ENCODE measurements at regions not wholly inside any gene's neighbourhood (a gene's known extent, or its start where the extent isn't known, plus 50 kb on each side); places are given as distances from the start of the nearest gene placed in this dataset.

DNA sequence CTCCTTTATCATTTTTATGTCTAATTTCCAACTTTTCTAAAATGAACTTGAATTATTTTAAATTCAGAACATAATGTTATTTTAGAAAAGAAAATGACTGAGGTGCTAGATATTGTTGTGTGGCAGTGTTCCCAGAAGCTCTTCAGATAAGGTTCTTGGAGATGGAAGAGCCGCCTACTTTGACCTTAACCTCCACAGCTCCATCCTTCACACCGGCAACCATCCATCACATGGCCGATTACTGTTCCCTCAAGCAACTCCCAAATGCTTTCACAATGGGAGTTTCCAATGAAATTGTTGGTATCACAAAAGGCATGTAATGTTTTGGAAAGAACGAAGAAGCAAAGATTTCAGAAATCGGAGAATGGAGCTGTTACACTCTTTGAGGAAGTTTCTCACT, 193.9 kb upstream of the SALL3 start:
- TF ChIP-seq RARB (CRISPR knock-in tag; IDR thresholded peaks at IDR 0.05): no peak
- TF ChIP-seq, protein P1, sequence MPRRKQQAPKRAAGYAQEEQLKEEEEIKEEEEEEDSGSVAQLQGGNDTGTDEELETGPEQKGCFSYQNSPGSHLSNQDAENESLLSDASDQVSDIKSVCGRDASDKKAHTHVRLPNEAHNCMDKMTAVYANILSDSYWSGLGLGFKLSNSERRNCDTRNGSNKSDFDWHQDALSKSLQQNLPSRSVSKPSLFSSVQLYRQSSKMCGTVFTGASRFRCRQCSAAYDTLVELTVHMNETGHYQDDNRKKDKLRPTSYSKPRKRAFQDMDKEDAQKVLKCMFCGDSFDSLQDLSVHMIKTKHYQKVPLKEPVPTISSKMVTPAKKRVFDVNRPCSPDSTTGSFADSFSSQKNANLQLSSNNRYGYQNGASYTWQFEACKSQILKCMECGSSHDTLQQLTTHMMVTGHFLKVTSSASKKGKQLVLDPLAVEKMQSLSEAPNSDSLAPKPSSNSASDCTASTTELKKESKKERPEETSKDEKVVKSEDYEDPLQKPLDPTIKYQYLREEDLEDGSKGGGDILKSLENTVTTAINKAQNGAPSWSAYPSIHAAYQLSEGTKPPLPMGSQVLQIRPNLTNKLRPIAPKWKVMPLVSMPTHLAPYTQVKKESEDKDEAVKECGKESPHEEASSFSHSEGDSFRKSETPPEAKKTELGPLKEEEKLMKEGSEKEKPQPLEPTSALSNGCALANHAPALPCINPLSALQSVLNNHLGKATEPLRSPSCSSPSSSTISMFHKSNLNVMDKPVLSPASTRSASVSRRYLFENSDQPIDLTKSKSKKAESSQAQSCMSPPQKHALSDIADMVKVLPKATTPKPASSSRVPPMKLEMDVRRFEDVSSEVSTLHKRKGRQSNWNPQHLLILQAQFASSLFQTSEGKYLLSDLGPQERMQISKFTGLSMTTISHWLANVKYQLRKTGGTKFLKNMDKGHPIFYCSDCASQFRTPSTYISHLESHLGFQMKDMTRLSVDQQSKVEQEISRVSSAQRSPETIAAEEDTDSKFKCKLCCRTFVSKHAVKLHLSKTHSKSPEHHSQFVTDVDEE (CRISPR knock-in tag; IDR thresholded peaks at IDR 0.05): no peak
- TF ChIP-seq, protein P2, sequence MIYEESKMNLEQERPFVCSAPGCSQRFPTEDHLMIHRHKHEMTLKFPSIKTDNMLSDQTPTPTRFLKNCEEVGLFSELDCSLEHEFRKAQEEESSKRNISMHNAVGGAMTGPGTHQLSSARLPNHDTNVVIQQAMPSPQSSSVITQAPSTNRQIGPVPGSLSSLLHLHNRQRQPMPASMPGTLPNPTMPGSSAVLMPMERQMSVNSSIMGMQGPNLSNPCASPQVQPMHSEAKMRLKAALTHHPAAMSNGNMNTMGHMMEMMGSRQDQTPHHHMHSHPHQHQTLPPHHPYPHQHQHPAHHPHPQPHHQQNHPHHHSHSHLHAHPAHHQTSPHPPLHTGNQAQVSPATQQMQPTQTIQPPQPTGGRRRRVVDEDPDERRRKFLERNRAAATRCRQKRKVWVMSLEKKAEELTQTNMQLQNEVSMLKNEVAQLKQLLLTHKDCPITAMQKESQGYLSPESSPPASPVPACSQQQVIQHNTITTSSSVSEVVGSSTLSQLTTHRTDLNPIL (CRISPR knock-in tag; IDR thresholded peaks at IDR 0.05; ENCODE audit: low read depth): no peak
- TF ChIP-seq TCF4 (CRISPR knock-in tag; IDR thresholded peaks at IDR 0.05; ENCODE audit: borderline replicate concordance): no peak
- no peak for TF ChIP-seq CSDC2 (CRISPR knock-in tag; IDR thresholded peaks at IDR 0.05)
- TF ChIP-seq, protein P3, sequence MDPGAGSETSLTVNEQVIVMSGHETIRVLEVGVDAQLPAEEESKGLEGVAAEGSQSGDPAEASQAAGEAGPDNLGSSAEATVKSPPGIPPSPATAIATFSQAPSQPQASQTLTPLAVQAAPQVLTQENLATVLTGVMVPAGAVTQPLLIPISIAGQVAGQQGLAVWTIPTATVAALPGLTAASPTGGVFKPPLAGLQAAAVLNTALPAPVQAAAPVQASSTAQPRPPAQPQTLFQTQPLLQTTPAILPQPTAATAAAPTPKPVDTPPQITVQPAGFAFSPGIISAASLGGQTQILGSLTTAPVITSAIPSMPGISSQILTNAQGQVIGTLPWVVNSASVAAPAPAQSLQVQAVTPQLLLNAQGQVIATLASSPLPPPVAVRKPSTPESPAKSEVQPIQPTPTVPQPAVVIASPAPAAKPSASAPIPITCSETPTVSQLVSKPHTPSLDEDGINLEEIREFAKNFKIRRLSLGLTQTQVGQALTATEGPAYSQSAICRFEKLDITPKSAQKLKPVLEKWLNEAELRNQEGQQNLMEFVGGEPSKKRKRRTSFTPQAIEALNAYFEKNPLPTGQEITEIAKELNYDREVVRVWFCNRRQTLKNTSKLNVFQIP (CRISPR knock-in tag; IDR thresholded peaks at IDR 0.05; ENCODE audit: borderline replicate concordance, low read depth): no peak
- no peak for TF ChIP-seq ESRRG (CRISPR knock-in tag; IDR thresholded peaks at IDR 0.05)
- TF ChIP-seq ARNTL (CRISPR knock-in tag; IDR thresholded peaks at IDR 0.05; ENCODE audit: borderline replicate concordance, low read depth): no peak
